Caki2 (cell line): ENCODE measurements at regions not wholly inside any gene's neighbourhood (a gene's known extent, or its start where the extent isn't known, plus 50 kb on each side); places are given as distances from the start of the nearest gene placed in this dataset.

ENCODE experiments used
- DNase-seq: peaks from one replicate; pipeline ENCODE4 v3.0.0-alpha.2; 2015; ENCODE audit warnings: low read depth
- in situ Hi-C: cut with HindIII; loops from 2 replicates; pipeline ENCODE4 v1.10.0; 2016; ENCODE audit warnings: low sequenced_read_pairs, low pct_unique_long_range_greater_than_20kb, mixed read lengths

GRCh38 chr3:64306745-64307144 lies 81.5 kb upstream of the PRICKLE2 start:
- DNase-seq = no peak
- in situ Hi-C loops = no loop called here

GRCh38 chr3:64305731-64306130 lies 80.5 kb upstream of the PRICKLE2 start:
- in situ Hi-C loops = no loop called here
- DNase-seq = no peak

DNA sequence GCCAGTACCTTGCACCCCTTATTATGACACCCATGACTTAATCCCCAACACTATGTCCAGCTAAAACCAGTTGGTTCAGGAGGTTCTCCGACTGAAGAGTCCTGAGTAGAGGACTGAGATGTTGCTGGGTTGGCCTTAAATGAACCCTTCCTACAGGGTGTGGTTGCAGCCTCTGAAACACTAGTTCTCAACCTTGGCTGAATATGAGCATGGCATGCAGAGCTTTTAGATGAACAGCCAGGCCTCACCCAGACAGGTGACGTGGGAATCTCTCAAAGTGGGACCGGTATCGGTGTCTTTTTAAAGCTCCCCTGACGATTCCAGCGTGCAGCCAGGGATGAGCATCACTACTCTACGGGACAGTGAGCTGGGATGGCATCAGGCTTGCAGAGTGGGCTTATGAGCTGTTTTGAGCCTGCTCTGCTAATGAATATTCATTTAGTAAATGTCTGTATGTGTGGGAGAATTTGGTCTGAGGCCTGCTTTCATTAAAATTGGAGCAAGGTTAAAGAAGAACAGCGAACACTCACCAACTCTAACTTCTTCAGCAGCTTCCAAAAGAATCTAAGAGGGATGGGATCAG lies 79.7 kb upstream of the PRICKLE2 start:
- no peak for DNase-seq
- in situ Hi-C loops = no loop called here

DNA sequence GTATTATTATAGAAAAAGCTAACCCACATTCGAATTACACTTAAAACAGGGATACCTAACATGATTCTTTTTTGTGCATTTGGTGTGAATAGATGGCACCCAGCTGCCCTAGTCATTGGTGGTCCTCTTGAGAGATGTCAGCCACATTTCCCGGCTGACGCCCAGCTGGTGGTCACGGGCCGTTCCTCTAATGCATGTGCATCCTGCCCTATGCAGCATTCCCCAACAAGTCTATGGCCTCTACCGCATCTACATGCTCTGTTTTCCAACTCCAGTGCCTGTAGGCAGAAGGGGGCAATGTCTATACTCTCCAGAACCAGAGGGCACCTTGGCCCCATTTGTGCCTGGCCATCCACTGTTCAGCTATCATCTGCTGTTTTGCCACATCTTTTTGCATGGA lies 78.6 kb upstream of the PRICKLE2 start:
- DNase-seq = no peak
- in situ Hi-C loops = no loop called here

- no peak for DNase-seq
- in situ Hi-C loops = no loop called here
These were observed 78.1 kb upstream of the PRICKLE2 start for GRCh38 chr3:64303401-64303800.

- in situ Hi-C loops = no loop called here
- no peak for DNase-seq
These were observed 76.2 kb upstream of the PRICKLE2 start for GRCh38 chr3:64301476-64301875.

- DNase-seq = no peak
- in situ Hi-C loops = no loop called here
These were observed 75.6 kb upstream of the PRICKLE2 start for GRCh38 chr3:64300790-64301423.

- DNase-seq = no peak
- in situ Hi-C loops = no loop called here
These were observed 73.9 kb upstream of the PRICKLE2 start for GRCh38 chr3:64299206-64299605.

- in situ Hi-C loops = no loop called here
- DNase-seq = no peak
These were observed 72.3 kb upstream of the PRICKLE2 start for GRCh38 chr3:64297563-64297962.

- DNase-seq = no peak
- in situ Hi-C loops = no loop called here
These were observed 70.3 kb upstream of the PRICKLE2 start for GRCh38 chr3:64295594-64295993.

- no peak for DNase-seq
- in situ Hi-C loops = no loop called here
These were observed 69.5 kb upstream of the PRICKLE2 start for GRCh38 chr3:64294771-64295170.

DNA sequence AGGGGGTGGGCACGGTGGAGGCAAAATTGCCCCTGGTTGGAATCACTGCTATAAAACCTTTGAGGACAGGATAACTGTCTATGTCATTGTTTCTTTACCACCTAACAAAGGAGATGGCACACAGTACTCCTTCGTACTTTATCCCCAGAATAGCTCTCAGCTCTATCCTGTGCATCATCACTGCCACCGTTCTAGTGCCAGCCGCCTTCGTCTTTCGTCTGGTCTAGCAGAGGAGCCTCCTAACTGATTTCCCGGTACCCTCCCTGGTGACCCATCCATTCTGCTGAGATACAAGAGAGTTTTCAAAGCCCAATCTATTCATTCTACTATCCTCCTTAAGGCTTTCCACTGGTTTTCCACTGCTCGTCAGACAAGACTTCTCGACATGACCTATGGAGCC lies 67.9 kb upstream of the PRICKLE2 start:
- in situ Hi-C loops = no loop called here
- no peak for DNase-seq

GRCh38 chr3:64291956-64292355 lies 66.7 kb upstream of the PRICKLE2 start:
- in situ Hi-C loops = no loop called here
- no peak for DNase-seq

GRCh38 chr3:64291345-64291744 lies 66.1 kb upstream of the PRICKLE2 start:
- peak; percentile 23 for DNase-seq
- in situ Hi-C loops = no loop called here

DNA sequence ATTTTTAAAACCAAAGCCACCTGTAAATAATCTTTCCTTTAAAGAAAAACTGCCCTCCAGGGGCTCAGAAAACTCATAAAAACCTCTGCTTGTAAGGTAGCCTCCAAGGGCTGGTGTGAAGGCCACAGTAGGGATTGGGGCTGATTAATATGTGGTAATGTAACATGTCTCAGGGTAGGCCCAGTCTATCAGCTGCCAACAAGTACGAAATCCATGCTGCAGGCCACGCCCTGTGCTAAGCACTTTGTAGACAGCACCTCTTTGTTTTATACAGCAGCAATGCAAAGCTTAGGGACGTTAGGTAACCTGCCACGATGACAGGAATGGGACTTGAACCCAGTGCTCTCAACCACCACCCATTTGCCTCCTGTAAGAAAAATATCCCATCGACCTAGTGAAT lies 65.6 kb upstream of the PRICKLE2 start:
- in situ Hi-C loops = no loop called here
- no peak for DNase-seq

- in situ Hi-C loops = no loop called here
- DNase-seq = no peak
These were observed 64.9 kb upstream of the PRICKLE2 start for GRCh38 chr3:64290161-64290560.

GRCh38 chr3:64289622-64290021 lies 64.4 kb upstream of the PRICKLE2 start:
- DNase-seq = no peak
- in situ Hi-C loops = no loop called here

DNA sequence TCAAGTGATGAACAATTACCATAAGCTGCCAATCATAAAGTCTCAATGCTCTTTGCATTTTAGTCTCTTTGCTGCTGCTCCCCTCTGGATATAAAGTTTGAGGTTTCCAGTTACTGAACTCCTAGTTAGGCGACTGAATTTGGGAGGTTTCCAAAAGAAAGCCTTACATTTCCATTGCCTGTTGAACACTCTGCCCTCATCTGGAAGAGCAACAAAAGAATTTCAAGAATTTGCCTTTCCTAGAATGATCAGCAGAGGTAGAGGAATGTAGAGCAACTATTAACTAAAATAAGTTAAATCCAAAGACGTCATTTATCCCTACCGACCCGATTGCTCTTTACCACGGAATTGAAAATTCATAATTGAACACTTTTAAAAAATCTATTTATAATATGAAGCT lies 53.4 kb upstream of the PRICKLE2 start:
- no peak for DNase-seq
- in situ Hi-C loops = no loop called here

DNA sequence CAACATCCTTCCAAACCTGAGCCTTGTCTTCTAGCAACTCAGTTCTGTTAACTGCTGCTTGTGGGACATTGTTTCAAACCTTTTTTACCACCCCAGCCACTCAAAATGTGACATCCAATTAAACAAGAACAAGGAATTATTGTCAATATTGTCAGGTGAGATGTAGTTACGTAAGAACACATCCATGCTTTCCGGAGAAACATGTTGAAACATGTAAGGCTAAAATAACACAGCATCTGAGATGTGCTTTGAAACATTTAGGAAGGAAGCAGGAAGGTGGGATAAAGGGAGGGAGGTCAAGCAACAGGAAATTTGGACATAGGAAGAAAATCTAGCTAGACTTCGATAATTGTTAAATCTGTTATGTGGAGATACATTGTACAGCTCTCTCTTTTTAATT lies 50.9 kb upstream of the PRICKLE2 start:
- in situ Hi-C loops = no loop called here

More for the DNA sequence above, 50.9 kb upstream of the PRICKLE2 start:
- DNase-seq = no peak
